ENCODE measurements at regions not wholly inside any gene's neighbourhood (a gene's known extent, or its start where the extent isn't known, plus 50 kb on each side); places are given as distances from the start of the nearest gene placed in this dataset.
"Not testable (repeated sequence)": the region's sequence is repeated elsewhere in the genome, so short reads cannot be mapped to it uniquely, and the experiment has no call there.

GRCh38 chr2:111544006-111544405 is 340.0 kb downstream of the ANAPC1 start:
- not testable (repeated sequence) for DNase-seq

- not testable (repeated sequence) for DNase-seq
Observed at GRCh38 chr2:111545723-111546431, 338.1 kb downstream of the ANAPC1 start.

GRCh38 chr2:111546578-111546977 is 337.4 kb downstream of the ANAPC1 start:
- DNase-seq = not testable (repeated sequence)

- DNase-seq = not testable (repeated sequence)
Observed at GRCh38 chr2:111549174-111549573, 334.8 kb downstream of the ANAPC1 start.

GRCh38 chr2:111551428-111551827 is 332.6 kb downstream of the ANAPC1 start:
- not testable (repeated sequence) for DNase-seq

GRCh38 chr2:111552625-111553024 is 331.4 kb downstream of the ANAPC1 start:
- not testable (repeated sequence) for DNase-seq

- not testable (repeated sequence) for DNase-seq
Observed at GRCh38 chr2:111559301-111559700, 324.7 kb downstream of the ANAPC1 start.

- DNase-seq = not testable (repeated sequence)
Observed at GRCh38 chr2:111559814-111560213, 324.2 kb downstream of the ANAPC1 start.

- not testable (repeated sequence) for DNase-seq
Observed at GRCh38 chr2:111566068-111566467, 317.9 kb downstream of the ANAPC1 start.

- DNase-seq = not testable (repeated sequence)
Observed at GRCh38 chr2:111567233-111567632, 316.8 kb downstream of the ANAPC1 start.

- not testable (repeated sequence) for DNase-seq
Observed at GRCh38 chr2:111569356-111570199, 314.4 kb downstream of the ANAPC1 start.

GRCh38 chr2:111570300-111571114 is 313.5 kb downstream of the ANAPC1 start:
- DNase-seq = not testable (repeated sequence)

- DNase-seq = not testable (repeated sequence)
Observed at GRCh38 chr2:111574803-111575202, 309.2 kb downstream of the ANAPC1 start.

GRCh38 chr2:111577154-111577885 is 306.7 kb downstream of the ANAPC1 start:
- DNase-seq = not testable (repeated sequence)

- DNase-seq = not testable (repeated sequence)
Observed at GRCh38 chr2:111579500-111580134, 304.4 kb downstream of the ANAPC1 start.

- not testable (repeated sequence) for DNase-seq
Observed at GRCh38 chr2:111580616-111581015, 303.4 kb downstream of the ANAPC1 start.

- not testable (repeated sequence) for DNase-seq
Observed at GRCh38 chr2:111582090-111582489, 301.9 kb downstream of the ANAPC1 start.

- not testable (repeated sequence) for DNase-seq
Observed at GRCh38 chr2:111583480-111583879, 300.5 kb downstream of the ANAPC1 start.

- not testable (repeated sequence) for DNase-seq
Observed at GRCh38 chr2:111584540-111584939, 299.5 kb downstream of the ANAPC1 start.

GRCh38 chr2:111584950-111585349 is 299.0 kb downstream of the ANAPC1 start:
- DNase-seq = not testable (repeated sequence)

GRCh38 chr2:111586014-111586413 is 298.0 kb downstream of the ANAPC1 start:
- not testable (repeated sequence) for DNase-seq

- not testable (repeated sequence) for DNase-seq
Observed at GRCh38 chr2:111595072-111595471, 288.9 kb downstream of the ANAPC1 start.
